OCI-LY7 (cell line): ENCODE measurements at regions not wholly inside any gene's neighbourhood (a gene's known extent, or its start where the extent isn't known, plus 50 kb on each side); places are given as distances from the start of the nearest gene placed in this dataset.

Experiments used
- EZH2phosphoT487 ChIP-seq: fragments of 200-600 bp; sonication (generic); IDR thresholded peaks from 2 replicates; pipeline ENCODE4 v1.6.1; 2018; ENCODE audit warnings: low read depth, borderline replicate concordance, mild to moderate bottlenecking, mixed run types, antibody characterized with exemption, low read length, moderate library complexity, mixed read lengths
- TF ChIP-seq, protein P1 (sequence below): fragments of 200-600 bp; sonication (generic); conservative IDR thresholded peaks from 2 replicates; pipeline ENCODE4 v1.5.1; 2014; ENCODE audit warnings: mild to moderate bottlenecking, antibody characterized with exemption, low read length, moderate library complexity, mixed read lengths

DNA sequence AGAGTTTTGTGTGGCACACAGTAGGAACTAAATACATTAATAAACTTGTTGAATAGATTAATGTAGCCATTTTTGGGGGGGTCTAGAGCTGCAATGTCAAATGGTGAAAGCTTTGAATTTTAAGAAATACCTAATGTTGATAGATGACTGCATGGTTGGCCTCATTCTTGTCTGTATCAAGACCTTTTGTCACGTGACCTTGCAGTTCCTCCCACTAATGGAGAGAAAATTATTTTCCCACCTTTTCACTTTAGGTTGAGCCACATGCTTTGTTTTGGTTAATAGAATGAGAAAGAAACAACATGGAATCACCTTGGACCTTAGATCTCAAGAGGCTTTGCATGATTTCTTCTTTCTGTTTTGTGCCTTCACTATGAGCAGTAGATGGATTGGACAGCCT lies 223.6 kb upstream of the DEPDC1 start:
- TF ChIP-seq, protein P1, sequence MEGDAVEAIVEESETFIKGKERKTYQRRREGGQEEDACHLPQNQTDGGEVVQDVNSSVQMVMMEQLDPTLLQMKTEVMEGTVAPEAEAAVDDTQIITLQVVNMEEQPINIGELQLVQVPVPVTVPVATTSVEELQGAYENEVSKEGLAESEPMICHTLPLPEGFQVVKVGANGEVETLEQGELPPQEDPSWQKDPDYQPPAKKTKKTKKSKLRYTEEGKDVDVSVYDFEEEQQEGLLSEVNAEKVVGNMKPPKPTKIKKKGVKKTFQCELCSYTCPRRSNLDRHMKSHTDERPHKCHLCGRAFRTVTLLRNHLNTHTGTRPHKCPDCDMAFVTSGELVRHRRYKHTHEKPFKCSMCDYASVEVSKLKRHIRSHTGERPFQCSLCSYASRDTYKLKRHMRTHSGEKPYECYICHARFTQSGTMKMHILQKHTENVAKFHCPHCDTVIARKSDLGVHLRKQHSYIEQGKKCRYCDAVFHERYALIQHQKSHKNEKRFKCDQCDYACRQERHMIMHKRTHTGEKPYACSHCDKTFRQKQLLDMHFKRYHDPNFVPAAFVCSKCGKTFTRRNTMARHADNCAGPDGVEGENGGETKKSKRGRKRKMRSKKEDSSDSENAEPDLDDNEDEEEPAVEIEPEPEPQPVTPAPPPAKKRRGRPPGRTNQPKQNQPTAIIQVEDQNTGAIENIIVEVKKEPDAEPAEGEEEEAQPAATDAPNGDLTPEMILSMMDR = no peak
- TF ChIP-seq EZH2phosphoT487 = no peak
